ENCODE measurements at regions not wholly inside any gene's neighbourhood (a gene's known extent, or its start where the extent isn't known, plus 50 kb on each side); places are given as distances from the start of the nearest gene placed in this dataset.

DNA sequence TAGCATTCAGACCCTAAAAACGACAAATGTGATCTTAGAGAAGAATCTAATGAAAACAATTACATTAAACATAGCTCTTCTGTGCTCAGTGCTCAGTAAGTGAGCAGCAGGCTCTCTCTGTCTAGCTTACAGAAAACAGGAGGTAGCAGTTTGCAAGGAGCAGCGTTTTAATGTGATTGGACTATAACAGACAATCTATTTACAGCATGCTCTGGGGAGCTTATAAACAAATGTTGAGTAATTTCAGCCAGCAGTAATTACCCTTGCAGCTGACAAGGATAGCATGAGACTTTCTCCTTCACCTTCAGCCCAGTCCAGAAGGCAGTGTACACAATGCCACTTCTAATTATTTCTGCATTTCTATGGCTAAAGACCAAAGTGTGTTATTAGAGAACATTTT lies 270.4 kb downstream of the FIGN start:
- WGBS, 2 donors: 18 to 19% methylated on average over 2 of the region's 2 CpGs
- ATAC-seq (no peak), DNase-seq (no peak)
- no peaks in the 10 kb centered on the region for H3K27me3 ChIP-seq
- no peak for TF ChIP-seq POLR2A (IDR thresholded peaks at IDR 0.05)
- TF ChIP-seq, protein P1, sequence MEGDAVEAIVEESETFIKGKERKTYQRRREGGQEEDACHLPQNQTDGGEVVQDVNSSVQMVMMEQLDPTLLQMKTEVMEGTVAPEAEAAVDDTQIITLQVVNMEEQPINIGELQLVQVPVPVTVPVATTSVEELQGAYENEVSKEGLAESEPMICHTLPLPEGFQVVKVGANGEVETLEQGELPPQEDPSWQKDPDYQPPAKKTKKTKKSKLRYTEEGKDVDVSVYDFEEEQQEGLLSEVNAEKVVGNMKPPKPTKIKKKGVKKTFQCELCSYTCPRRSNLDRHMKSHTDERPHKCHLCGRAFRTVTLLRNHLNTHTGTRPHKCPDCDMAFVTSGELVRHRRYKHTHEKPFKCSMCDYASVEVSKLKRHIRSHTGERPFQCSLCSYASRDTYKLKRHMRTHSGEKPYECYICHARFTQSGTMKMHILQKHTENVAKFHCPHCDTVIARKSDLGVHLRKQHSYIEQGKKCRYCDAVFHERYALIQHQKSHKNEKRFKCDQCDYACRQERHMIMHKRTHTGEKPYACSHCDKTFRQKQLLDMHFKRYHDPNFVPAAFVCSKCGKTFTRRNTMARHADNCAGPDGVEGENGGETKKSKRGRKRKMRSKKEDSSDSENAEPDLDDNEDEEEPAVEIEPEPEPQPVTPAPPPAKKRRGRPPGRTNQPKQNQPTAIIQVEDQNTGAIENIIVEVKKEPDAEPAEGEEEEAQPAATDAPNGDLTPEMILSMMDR (IDR thresholded peaks at IDR 0.05): no peak
- H3K27ac ChIP-seq: no peak overlapping the region
- H3K9me3 ChIP-seq: no peaks in the 10 kb centered on the region
- H3K4me3 ChIP-seq: no peak overlapping the region
- H3K4me1 ChIP-seq: no peaks in the 10 kb centered on the region
- intact Hi-C loops (cut with DNase I): no loop called here
- no peaks in the 10 kb centered on the region for H3K36me3 ChIP-seq (replicated peaks in 1 of 2; ENCODE audit: insufficient read depth in 1 of 2, low read depth in 2 of 2)

DNA sequence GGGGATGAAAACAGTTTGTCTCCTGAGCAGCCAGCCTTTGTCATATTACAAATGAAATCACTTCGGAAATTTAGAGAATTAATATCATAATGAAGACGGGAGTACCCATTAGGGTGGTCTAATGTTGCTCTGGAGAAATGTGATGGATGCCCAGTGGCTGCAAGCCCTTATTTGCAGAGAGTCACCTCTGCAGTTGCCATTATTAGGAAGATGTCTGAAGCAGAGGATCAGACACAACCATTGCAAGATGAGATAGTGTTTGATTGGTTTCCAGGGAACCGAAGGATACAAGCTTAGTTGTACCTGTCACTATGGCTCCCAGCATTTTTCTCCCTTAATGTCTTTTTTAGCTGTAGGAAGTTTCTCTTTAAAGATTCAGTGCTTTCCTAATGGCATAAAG lies 272.4 kb downstream of the FIGN start:
- DNase-seq: no peak
- Histone ChIP-seq H3K27ac (no peak overlapping the region), H3K36me3 (replicated peaks in 1 of 2; ENCODE audit: insufficient read depth in 1 of 2, low read depth in 2 of 2) (no peaks in the 10 kb centered on the region), H3K9me3 (no peaks in the 10 kb centered on the region), H3K4me3 (no peak overlapping the region), H3K27me3 (no peaks in the 10 kb centered on the region), H3K4me1 (no peaks in the 10 kb centered on the region)
- intact Hi-C loops (cut with DNase I): no loop called here
- 68 to 73% methylated on average over 3 of the region's 3 CpGs for WGBS, 2 donors
- TF ChIP-seq, protein P1 (IDR thresholded peaks at IDR 0.05): no peak
- TF ChIP-seq POLR2A (IDR thresholded peaks at IDR 0.05): no peak
- ATAC-seq: no peak

DNA sequence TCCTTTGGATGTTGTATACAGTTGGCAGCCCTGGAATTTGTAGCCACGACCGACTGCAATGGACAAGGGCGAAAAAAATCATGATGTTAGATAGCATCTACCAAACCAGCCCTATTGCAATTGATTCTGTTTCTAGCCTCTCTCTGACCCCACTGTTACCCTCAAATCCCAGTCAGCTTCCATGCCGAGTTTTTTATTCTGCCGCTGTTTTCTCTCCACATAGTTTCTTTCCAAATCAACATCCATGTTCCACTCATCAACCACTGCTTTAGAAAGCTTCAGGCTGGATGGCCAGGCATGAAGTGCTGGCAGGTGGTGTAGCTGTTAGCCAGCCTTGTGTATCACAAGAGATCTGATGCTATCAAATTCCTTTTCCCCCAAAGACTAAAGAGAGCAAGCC lies 272.8 kb downstream of the FIGN start:
- H3K9me3 ChIP-seq: no peaks in the 10 kb centered on the region
- ATAC-seq: no peak
- no peak for DNase-seq
- no peak overlapping the region for H3K4me3 ChIP-seq
- 84 to 86% methylated on average over 5 of the region's 5 CpGs for WGBS, 2 donors
- TF ChIP-seq, protein P1 (IDR thresholded peaks at IDR 0.05): no peak
- no peak for TF ChIP-seq POLR2A (IDR thresholded peaks at IDR 0.05)
- no peak overlapping the region for H3K27ac ChIP-seq
- no peaks in the 10 kb centered on the region for H3K36me3 ChIP-seq (replicated peaks in 1 of 2; ENCODE audit: insufficient read depth in 1 of 2, low read depth in 2 of 2)
- intact Hi-C loops (cut with DNase I): no loop called here
- H3K27me3 ChIP-seq: no peaks in the 10 kb centered on the region
- H3K4me1 ChIP-seq: no peaks in the 10 kb centered on the region

DNA sequence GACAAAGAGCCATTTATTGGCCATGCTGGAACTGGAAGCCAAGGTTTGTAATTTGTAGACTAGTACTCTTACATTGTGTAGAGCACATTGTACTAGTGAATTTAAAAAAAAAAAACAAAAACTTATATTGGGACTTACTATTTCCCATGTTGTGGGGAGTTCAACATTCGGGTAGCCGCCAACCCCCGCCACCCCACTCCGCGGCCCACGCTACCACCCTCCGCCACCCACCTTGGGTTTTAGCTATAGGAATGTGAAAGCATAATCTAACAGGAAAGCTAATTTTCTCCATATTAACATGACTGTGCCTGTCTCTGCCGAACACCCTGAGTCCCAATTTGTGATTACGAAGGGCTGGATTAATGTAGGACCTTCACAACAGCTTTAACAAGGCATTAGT lies 275.8 kb downstream of the FIGN start:
- 93 to 95% methylated on average over 9 of the region's 9 CpGs for WGBS, 2 donors

More for the DNA sequence above, 275.8 kb downstream of the FIGN start:
- Histone ChIP-seq H3K27ac (no peak overlapping the region), H3K9me3 (no peaks in the 10 kb centered on the region), H3K36me3 (replicated peaks in 1 of 2; ENCODE audit: insufficient read depth in 1 of 2, low read depth in 2 of 2) (no peaks in the 10 kb centered on the region), H3K4me3 (no peak overlapping the region), H3K4me1 (peaks cover 10% of the 10 kb centered on the region), H3K27me3 (no peaks in the 10 kb centered on the region)
- no peak for ATAC-seq
- TF ChIP-seq POLR2A (IDR thresholded peaks at IDR 0.05): no peak
- TF ChIP-seq, protein P1 (IDR thresholded peaks at IDR 0.05): no peak
- intact Hi-C loops (cut with DNase I): no loop called here
- no peak for DNase-seq

Measured in body of pancreas (tissue), 4 donors.